Testis (tissue), 2 donors: ENCODE measurements at regions not wholly inside any gene's neighbourhood (a gene's known extent, or its start where the extent isn't known, plus 50 kb on each side); places are given as distances from the start of the nearest gene placed in this dataset.

Experiments used
- CTCF ChIP-seq, 3 experiments: fragments of 450-650 bp in 2 of 3; fragments of 200-600 bp in 1 of 3; sonication (generic) in 1 of 3; IDR thresholded peaks; one replicate each; pipeline ENCODE4 v1.5.1; 2016 to 2019; ENCODE audit warnings: antibody characterized with exemption in 3 of 3, mild to moderate bottlenecking in 2 of 3, moderate library complexity in 1 of 3
- POLR2A ChIP-seq: fragments of 450-650 bp; IDR thresholded peaks from one replicate; pipeline ENCODE4 v1.6.1; 2017; ENCODE audit warnings: antibody characterized with exemption, mild to moderate bottlenecking, moderate library complexity

- no peak for TF ChIP-seq CTCF (IDR thresholded peaks at IDR 0.05)
- no peak for TF ChIP-seq POLR2A
Observed at GRCh38 chr18:76757925-76758324, 64.4 kb upstream of the ZNF236 start.
